BJ (cell line): ENCODE measurements at regions not wholly inside any gene's neighbourhood (a gene's known extent, or its start where the extent isn't known, plus 50 kb on each side); places are given as distances from the start of the nearest gene placed in this dataset.

Source experiments
- CTCF ChIA-PET: fragments of 350-600 bp; formaldehyde crosslinking; extraction: SDS; loops from one replicate; lab custom pipeline; 2021; ENCODE audit warnings: antibody characterized with exemption, inconsistent platforms; lab: Yijun Ruan, JAX
- POLR2A ChIA-PET: fragments of 300-600 bp; sonication (Branson Sonifier 250); formaldehyde crosslinking; extraction: SDS; loops from one replicate; lab custom pipeline; 2021; ENCODE audit warnings: antibody characterized with exemption; lab: Charles Lee
- DNase-seq: peaks from one replicate; pipeline ENCODE4 v3.0.0-alpha.2; 2011; ENCODE audit warnings: low read depth
- H3K27me3 ChIP-seq: 2 replicates; pipeline ENCODE4 v1.6.0; 2011; ENCODE audit warnings: low read length; ENCODE audit not compliant: control insufficient read depth, insufficient read depth
- H3K36me3 ChIP-seq: 2 replicates; pipeline ENCODE4 v1.5.1; 2011; ENCODE audit warnings: low read length; ENCODE audit not compliant: control insufficient read depth, insufficient read depth
- H3K4me3 ChIP-seq: 2 replicates; pipeline ENCODE4 v1.5.1; 2011; ENCODE audit warnings: low read depth, mild to moderate bottlenecking, control low read depth, low read length
- TF ChIP-seq, protein P1 (sequence below): IDR thresholded peaks from 2 replicates; pipeline ENCODE4 v1.5.1; 2011; ENCODE audit warnings: low read depth, mild to moderate bottlenecking, control low read depth, inconsistent platforms, low read length, moderate library complexity; ENCODE audit not compliant: insufficient read depth

DNA sequence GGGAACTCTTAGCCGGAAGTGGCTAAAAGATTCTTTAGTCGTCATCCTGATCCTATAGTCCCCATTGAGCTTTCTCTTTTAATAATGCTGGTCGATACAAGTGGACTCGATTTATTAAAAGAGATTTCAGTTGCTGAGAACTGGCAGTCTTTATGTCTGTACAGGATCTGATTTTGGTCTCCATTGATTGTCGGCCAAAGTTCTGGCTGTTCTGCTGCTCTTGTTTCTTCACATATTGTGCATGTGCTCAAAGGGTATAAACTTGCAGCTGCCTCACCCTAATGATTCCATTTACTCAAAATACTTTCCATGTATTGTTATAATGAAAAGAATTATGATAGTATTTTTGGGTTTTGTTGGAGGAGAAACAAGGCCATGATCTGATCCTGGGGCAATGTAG, 100.7 kb upstream of the CTTNBP2 start:
- POLR2A ChIA-PET, result no interaction called here
- CTCF ChIA-PET, result no interaction called here
- Histone ChIP-seq H3K4me3 (no peak overlapping the region), H3K27me3 (no peaks in the 10 kb centered on the region), H3K36me3 (no peaks in the 10 kb centered on the region)
- DNase-seq, result no peak
- TF ChIP-seq, protein P1, sequence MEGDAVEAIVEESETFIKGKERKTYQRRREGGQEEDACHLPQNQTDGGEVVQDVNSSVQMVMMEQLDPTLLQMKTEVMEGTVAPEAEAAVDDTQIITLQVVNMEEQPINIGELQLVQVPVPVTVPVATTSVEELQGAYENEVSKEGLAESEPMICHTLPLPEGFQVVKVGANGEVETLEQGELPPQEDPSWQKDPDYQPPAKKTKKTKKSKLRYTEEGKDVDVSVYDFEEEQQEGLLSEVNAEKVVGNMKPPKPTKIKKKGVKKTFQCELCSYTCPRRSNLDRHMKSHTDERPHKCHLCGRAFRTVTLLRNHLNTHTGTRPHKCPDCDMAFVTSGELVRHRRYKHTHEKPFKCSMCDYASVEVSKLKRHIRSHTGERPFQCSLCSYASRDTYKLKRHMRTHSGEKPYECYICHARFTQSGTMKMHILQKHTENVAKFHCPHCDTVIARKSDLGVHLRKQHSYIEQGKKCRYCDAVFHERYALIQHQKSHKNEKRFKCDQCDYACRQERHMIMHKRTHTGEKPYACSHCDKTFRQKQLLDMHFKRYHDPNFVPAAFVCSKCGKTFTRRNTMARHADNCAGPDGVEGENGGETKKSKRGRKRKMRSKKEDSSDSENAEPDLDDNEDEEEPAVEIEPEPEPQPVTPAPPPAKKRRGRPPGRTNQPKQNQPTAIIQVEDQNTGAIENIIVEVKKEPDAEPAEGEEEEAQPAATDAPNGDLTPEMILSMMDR, result no peak

DNA sequence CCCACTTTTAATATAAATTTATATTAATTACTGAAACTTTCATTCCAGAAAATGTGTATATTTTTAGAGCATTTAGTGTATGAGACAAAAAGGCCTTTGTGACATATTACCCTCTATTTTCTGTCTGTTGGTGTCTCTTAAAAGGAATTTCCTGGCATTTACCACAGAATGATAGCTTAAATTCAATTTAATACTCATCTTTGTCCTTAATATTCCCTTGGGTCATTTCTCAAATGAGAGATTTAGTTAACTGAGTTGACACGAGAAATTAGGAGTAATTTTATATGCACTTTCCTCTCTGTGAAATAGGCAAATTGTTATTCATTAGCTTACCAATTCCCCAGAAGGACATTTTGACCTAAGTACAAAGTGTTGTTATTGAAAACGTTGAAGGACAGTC, 101.7 kb upstream of the CTTNBP2 start:
- no peak for DNase-seq
- Histone ChIP-seq H3K27me3 (no peaks in the 10 kb centered on the region), H3K36me3 (no peaks in the 10 kb centered on the region), H3K4me3 (no peak overlapping the region)
- TF ChIP-seq, protein P1, result no peak
- POLR2A ChIA-PET, result no interaction called here
- CTCF ChIA-PET, result no interaction called here

DNA sequence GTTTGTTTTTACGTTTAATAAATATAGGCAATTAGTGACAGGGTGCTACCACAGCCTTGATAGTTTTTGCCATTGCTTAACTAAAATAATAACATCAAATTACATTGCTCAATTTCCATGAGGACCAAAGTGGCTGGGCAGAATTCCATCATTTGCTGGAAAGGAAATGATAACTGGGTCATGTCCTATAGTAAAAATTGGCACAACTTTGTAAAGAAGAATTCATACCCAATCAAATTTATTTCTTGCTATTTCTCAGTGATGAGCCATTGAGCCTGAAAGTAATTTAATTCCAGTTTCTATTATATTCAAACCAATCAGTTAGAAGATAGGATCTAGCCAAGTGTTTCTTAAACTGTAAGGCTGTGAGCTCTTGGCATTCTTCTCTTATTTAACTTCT, 102.2 kb upstream of the CTTNBP2 start:
- CTCF ChIA-PET, result no interaction called here
- TF ChIP-seq, protein P1, result no peak
- no peaks in the 10 kb centered on the region for H3K27me3 ChIP-seq
- POLR2A ChIA-PET, result no interaction called here
- no peak overlapping the region for H3K4me3 ChIP-seq
- no peak for DNase-seq
- no peaks in the 10 kb centered on the region for H3K36me3 ChIP-seq

DNA sequence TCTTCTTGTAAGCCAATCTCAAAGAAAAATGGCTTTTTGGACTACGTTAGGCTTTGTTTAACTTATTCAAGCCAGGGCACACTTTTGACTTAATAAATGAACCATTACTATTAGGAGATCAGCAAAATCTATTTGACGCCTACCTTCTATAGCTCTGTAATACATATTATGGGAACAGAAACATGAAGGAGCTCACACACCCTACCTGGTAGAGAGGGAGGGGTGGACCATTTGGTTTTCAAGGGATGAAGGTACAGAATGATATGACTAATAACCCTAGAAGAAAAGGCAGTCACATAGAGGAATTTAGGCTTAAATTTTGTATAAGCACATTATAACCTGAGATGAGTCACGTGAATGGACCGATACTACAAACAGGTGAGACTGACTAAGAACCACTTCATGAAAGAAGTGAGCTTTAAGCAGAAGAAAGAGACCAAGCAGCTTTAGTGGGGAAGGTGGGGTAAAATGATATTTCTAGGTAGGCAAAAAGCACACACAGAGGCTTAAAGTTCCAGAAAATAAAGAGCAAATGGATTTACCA, 106.8 kb upstream of the CTTNBP2 start:
- Histone ChIP-seq H3K27me3 (no peaks in the 10 kb centered on the region), H3K4me3 (no peak overlapping the region), H3K36me3 (no peaks in the 10 kb centered on the region)
- TF ChIP-seq, protein P1, result no peak
- DNase-seq, result no peak
- CTCF ChIA-PET, result interaction anchor here (1.1 kb wide), 1 partner anchor 37 kb away, joined by 3 read pairs; no protein-coding TSS in a partner anchor
- POLR2A ChIA-PET, result no interaction called here

DNA sequence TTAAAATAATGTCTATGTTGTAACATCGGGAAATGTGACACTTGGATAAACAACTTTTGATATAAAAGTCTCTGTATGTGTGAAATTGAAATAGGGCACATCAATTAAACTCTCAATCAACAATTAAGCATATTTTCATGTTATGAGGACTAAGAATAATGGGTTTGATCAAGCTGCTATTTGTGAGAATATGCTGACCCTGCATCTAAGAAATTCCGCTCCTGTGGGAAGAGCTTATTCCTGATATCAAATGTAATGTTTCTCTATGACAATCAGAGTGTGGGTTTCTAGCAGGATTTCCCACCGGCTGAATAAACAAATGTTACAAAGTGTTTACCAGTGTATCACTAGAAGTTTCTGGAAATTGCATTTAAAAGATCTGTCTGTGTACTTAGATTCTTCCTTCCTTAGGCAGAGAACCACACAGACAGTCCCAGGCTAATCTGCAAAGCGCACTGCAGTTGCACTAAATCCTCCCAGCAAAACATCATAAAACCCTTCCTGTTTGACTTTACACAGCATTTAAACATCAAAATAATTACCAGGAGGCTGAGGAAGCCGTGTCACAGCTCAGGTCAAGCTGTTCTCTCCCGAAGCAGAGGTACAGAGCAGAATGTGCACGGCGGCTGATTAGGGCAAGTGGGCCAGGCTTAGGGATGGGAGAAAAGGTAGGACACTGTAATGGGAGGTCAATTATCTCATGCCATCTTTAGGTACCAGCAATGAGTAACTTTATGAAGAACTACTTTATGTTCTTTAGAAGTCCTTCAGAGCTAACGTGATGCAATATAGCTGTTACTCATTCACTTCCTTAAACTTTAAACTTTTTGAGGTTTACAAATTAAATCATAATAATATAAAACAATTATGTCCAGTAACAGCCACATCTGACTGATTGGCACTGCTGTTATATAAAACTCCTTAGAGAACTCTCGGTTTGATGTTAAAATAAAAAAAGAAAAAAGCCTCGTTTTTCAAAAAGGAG, 109.1 kb upstream of the CTTNBP2 start:
- no peak overlapping the region for H3K4me3 ChIP-seq
- ChIA-PET CTCF (no interaction called here), POLR2A (no interaction called here)
- no peak for DNase-seq
- no peaks in the 10 kb centered on the region for H3K27me3 ChIP-seq
- TF ChIP-seq, protein P1, result no peak
- H3K36me3 ChIP-seq, result no peaks in the 10 kb centered on the region
